ENCODE measurements at regions not wholly inside any gene's neighbourhood (a gene's known extent, or its start where the extent isn't known, plus 50 kb on each side); places are given as distances from the start of the nearest gene placed in this dataset.

DNA sequence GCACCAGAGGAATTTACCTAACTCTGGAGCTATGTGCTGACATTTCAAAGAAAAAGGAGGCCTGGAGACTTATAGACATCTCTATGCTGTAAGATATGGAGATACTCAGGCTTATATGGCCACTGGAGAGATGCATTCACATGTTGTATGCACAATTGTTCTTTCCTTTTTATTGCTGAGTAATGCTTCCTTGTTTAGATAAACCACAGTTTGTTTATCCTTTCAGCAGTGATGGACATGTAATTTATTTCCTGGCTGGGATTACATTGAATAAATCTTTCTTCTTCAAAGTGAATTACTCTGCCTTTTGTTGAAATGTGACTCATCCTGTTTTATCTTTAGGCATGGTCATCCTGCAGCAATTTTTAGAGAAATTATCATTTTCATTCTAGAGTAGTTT is 716.7 kb upstream of the GCFC2 start:
- Histone ChIP-seq H3K4me1 (no peaks in the 10 kb centered on the region), H3K9me3 (no peaks in the 10 kb centered on the region), H3K4me3 (no peak overlapping the region), H3K27me3 (no peaks in the 10 kb centered on the region), H3K36me3 (no peaks in the 10 kb centered on the region), H3K27ac (no peak overlapping the region)
- intact Hi-C loops (cut with DNase I; ENCODE audit: low total_unique reads): no loop called here
- DNase-seq: no peak
- TF ChIP-seq POLR2A (IDR thresholded peaks at IDR 0.05): no peak
- TF ChIP-seq, protein P1, sequence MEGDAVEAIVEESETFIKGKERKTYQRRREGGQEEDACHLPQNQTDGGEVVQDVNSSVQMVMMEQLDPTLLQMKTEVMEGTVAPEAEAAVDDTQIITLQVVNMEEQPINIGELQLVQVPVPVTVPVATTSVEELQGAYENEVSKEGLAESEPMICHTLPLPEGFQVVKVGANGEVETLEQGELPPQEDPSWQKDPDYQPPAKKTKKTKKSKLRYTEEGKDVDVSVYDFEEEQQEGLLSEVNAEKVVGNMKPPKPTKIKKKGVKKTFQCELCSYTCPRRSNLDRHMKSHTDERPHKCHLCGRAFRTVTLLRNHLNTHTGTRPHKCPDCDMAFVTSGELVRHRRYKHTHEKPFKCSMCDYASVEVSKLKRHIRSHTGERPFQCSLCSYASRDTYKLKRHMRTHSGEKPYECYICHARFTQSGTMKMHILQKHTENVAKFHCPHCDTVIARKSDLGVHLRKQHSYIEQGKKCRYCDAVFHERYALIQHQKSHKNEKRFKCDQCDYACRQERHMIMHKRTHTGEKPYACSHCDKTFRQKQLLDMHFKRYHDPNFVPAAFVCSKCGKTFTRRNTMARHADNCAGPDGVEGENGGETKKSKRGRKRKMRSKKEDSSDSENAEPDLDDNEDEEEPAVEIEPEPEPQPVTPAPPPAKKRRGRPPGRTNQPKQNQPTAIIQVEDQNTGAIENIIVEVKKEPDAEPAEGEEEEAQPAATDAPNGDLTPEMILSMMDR (IDR thresholded peaks at IDR 0.05 in 4 of 5, conservative IDR thresholded peaks at IDR 0.05 in 1 of 5): no peak
- in situ Hi-C loops (cut with MboI; ENCODE audit: low sequenced_read_pairs in 4 of 4): no loop called here
- no peak for ATAC-seq

GRCh38 chr2:76415821-76416220 is 705.1 kb upstream of the GCFC2 start:
- DNase-seq (no peak), ATAC-seq (no peak)
- H3K4me1 ChIP-seq: no peaks in the 10 kb centered on the region
- TF ChIP-seq, protein P1 (IDR thresholded peaks at IDR 0.05 in 4 of 5, conservative IDR thresholded peaks at IDR 0.05 in 1 of 5): no peak
- TF ChIP-seq POLR2A (IDR thresholded peaks at IDR 0.05): no peak
- intact Hi-C loops (cut with DNase I; ENCODE audit: low total_unique reads): no loop called here
- no peaks in the 10 kb centered on the region for H3K27me3 ChIP-seq
- H3K27ac ChIP-seq: no peak overlapping the region
- no peaks in the 10 kb centered on the region for H3K36me3 ChIP-seq
- in situ Hi-C loops (cut with MboI; ENCODE audit: low sequenced_read_pairs in 4 of 4): no loop called here
- no peak overlapping the region for H3K4me3 ChIP-seq
- H3K9me3 ChIP-seq: no peaks in the 10 kb centered on the region

DNA sequence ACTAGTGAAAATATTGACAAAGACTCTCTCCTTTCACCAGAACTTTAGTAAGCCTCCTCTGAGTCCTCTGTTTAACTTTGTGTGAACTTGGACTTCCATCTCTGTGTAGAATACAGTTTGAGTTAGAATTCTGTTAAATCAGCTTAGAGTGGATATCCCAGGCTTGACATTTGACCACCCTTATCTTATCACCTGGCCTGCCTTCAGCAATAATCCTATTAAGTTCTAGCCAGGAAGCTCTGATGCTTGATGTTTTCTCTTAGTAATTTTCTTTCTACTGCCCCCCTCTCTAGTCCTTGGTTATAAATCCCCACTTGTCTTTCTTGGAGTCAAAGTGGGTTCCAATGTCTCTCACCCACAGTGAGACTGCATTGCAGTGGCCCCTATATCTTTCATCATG is 702.7 kb upstream of the GCFC2 start:
- H3K36me3 ChIP-seq: no peaks in the 10 kb centered on the region
- H3K9me3 ChIP-seq: no peaks in the 10 kb centered on the region
- DNase-seq: no peak
- H3K27me3 ChIP-seq: no peaks in the 10 kb centered on the region
- TF ChIP-seq, protein P1 (IDR thresholded peaks at IDR 0.05 in 4 of 5, conservative IDR thresholded peaks at IDR 0.05 in 1 of 5): no peak
- TF ChIP-seq POLR2A (IDR thresholded peaks at IDR 0.05): no peak
- H3K4me3 ChIP-seq: no peak overlapping the region
- H3K27ac ChIP-seq: no peak overlapping the region
- ATAC-seq: no peak
- no peaks in the 10 kb centered on the region for H3K4me1 ChIP-seq
- intact Hi-C loops (cut with DNase I; ENCODE audit: low total_unique reads) (no loop called here), in situ Hi-C loops (cut with MboI; ENCODE audit: low sequenced_read_pairs in 4 of 4) (no loop called here)

DNA sequence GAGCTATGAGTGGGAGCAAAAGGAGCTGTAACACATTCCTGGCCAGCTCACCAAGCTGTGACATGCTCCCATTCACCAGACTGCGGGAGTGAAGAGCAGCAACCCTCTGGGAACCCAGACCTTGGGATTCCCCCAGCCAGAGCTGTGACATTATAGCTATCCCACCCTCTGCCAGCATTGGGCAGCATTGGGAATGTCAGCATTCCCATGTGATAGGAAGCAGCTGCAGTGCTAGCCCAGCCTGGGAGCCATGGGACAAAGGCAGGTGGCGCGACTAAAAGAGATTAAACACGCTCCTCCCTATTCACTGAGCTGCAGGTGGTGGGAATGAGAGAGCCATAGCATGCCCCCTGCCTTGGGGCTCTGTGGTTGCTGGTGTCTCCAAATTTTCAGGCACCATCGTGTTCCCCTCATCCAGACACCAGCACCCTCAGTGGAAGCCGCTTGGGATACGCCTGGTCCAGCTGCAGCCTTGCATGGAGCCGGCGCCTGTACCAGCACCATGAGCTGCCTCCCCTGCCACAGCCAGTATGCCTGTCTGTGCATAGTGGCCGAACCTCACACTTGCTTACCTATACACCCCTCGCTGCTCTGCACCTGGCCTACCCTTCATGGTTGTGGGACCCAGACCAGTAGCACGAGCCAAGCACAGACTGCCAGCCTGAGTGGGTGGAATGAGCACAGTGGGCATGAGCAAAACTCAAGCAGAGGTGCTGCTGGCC is 695.6 kb upstream of the GCFC2 start:
- DNase-seq: no peak
- intact Hi-C loops (cut with DNase I; ENCODE audit: low total_unique reads): no loop called here
- TF ChIP-seq POLR2A (IDR thresholded peaks at IDR 0.05): no peak
- TF ChIP-seq, protein P1 (IDR thresholded peaks at IDR 0.05 in 4 of 5, conservative IDR thresholded peaks at IDR 0.05 in 1 of 5): no peak

DNA sequence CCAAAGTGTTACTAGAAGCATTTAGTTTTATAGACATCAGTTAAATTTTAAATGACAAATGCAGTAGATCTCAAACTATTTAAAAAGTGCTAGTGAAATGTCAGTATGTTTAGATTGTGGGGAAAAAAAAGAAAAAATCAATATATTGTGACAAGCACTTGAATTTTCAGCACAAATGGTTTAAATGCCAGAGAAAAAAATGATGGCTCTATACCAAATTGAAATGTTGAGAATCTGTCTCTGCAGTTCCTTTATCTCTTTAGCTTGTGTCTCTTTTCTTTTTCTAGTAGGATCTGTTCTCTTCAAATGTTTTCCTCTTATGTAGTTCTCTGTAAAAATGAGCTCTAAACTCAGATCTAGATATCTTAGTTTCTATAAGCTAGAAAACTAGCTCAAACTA is 682.6 kb upstream of the GCFC2 start:
- no peak for ATAC-seq
- no peaks in the 10 kb centered on the region for H3K27me3 ChIP-seq
- no peaks in the 10 kb centered on the region for H3K9me3 ChIP-seq
- no peak overlapping the region for H3K27ac ChIP-seq
- intact Hi-C loops (cut with DNase I; ENCODE audit: low total_unique reads) (no loop called here), in situ Hi-C loops (cut with MboI; ENCODE audit: low sequenced_read_pairs in 4 of 4) (no loop called here)
- H3K4me3 ChIP-seq: no peak overlapping the region
- TF ChIP-seq POLR2A (IDR thresholded peaks at IDR 0.05): no peak
- TF ChIP-seq, protein P1 (IDR thresholded peaks at IDR 0.05 in 4 of 5, conservative IDR thresholded peaks at IDR 0.05 in 1 of 5): no peak
- DNase-seq: no peak
- no peaks in the 10 kb centered on the region for H3K4me1 ChIP-seq
- H3K36me3 ChIP-seq: no peaks in the 10 kb centered on the region

More for the DNA sequence above, 695.6 kb upstream of the GCFC2 start:
- Histone ChIP-seq H3K4me1 (no peaks in the 10 kb centered on the region), H3K27ac (no peak overlapping the region), H3K4me3 (no peak overlapping the region), H3K9me3 (no peaks in the 10 kb centered on the region), H3K27me3 (no peaks in the 10 kb centered on the region), H3K36me3 (no peaks in the 10 kb centered on the region)
- ATAC-seq: no peak
- in situ Hi-C loops (cut with MboI; ENCODE audit: low sequenced_read_pairs in 4 of 4): no loop called here
